ENCODE measurements at regions not wholly inside any gene's neighbourhood (a gene's known extent, or its start where the extent isn't known, plus 50 kb on each side); places are given as distances from the start of the nearest gene placed in this dataset.

DNA sequence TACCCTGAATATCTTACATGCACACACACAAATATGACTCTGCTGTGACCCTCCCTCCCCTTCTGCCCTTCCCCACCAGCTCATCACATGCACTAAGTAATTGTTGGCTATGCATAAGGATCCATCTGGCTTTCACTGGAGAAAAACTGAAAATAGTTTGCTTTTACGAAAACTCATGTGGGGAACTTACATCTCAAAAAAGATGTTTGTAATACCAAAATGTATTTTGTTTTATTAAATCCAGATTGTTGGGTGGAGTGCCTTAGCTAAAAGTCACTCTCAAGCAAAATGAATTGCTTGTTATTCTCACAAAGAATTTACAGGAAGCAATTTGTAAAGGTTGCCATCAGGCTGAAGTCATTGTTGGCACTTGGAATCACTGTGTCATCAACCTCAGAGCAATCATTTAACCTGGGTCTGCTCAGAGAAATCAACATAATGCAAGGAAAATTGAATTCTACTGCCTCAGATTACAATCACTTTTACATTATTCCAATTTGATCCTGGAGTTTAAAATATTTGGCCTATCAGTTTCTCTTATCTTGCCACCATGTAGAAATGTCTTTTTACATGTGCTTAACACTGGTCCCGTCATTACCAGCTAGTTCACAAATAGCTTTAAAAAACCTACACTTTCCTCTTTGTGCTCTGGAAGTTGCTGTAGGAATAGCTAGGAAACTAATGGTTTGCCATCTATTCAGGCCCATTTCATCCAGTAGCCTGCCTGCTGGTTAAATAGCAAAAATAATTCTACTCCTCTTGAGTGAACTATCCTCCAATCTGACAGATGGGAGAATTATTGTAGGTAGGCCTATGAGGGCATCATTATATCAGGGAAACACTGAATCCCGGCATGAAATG is 90.3 kb upstream of the TMEM17 start:
- no peak for DNase-seq (ENCODE audit: low spot score)

DNA sequence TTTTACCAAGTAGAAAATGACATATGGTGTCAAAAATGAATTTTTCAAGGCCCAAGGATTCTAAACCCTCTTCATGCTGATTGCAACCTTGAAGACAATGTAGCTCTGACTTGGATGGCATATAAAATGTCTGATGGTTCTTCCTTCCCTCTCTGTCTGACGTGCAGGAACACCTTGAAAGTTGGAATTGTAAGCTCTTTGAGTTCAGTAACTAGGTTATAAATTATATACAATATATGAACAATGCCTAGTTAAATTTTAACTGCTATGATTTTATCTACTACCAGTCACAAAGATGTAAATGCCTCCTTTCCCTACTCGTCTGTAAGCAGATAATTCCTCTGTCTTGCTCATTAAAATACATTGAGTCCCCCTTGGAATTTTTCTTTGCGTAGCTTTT is 89.5 kb upstream of the TMEM17 start:
- no peak for DNase-seq (ENCODE audit: low spot score)

DNA sequence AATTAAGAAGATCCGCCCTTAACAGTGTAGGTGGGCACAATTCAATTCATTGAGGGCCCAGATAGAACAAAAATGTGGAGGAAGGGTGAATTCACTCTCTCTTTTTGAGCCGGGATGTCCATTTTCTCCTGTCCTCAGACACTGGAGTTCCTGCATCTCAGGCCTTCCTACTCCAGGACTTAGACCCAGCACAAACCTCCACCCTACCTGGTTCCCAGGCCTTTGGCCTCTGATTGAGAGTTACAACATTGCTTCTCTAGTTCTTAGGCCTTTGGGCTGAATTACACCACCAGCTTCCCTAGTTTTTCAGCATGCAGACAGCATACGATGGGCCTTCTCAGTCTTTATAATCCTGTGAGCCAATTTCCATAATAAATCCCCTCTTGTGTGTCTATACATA is 87.8 kb upstream of the TMEM17 start:
- no peak for DNase-seq (ENCODE audit: low spot score)

DNA sequence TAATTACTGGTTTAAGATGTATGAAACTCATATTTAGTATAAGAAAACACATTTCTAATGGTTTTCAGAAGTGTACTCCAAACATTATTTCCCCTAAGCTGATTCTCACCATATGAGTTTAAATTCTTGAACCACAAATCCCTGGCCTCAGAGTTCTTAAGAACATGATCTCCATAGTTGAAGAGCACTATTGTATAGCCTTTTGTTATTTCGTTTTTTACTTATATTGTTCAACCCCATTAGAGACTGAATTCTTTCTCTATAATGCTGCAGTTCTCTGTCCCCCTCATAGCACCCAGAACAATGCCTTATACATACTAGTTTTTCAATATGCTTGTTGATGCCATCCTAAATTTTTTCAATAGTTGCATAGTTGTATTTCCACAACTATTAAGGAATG is 85.5 kb upstream of the TMEM17 start:
- DNase-seq (ENCODE audit: low spot score) = no peak

DNA sequence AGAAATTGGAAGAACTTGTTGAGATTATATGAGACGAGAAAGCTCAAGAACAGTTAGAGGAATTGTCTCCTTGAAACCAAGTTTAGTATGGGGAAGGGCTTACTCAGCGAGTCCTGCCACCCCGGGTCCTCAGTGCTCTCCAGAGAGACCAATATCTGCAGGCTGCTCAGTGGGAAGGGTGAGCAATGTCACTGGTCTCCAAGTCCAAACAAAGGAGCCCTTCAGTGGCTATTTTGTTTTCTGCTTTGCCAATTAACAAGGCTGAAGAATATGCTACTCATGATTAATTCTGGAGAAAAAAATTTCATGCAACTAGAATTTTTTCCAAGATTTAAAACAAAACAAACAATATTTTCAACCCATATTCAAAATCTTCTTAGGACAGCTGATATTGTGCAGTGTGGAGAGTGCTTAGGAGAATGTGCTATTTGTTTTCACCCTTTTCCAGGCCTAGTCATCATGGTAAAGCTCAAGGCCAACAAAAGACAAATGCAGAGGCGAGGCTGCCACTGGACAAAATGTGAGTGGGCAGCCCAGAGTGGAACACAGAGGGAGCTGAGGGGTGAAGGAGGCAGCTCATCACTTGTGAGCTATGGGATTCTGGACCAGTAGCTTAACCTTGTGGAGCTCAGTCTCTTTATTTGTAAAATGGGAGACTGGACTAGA is 83.8 kb upstream of the TMEM17 start:
- no peak for DNase-seq (ENCODE audit: low spot score)

DNA sequence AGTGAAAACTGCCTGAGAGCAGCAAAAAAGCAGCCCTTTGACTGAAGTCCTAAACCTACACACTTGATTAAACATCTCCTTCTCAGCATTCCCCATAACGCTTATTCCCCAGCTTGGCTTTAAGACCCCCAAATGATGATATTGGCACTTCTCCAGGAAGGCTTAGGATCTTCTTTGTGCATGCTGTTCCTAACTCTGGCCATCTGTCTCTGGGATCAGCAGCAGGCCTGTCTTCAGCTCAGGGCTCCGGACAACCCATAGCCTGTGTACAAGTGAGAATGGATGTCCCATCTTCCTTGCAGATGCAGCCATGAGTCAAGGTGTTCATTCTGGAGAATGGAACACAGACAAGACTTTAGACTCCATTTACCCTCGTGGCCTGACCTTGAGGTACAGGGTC is 81.6 kb upstream of the TMEM17 start:
- no peak for DNase-seq (ENCODE audit: low spot score)

DNA sequence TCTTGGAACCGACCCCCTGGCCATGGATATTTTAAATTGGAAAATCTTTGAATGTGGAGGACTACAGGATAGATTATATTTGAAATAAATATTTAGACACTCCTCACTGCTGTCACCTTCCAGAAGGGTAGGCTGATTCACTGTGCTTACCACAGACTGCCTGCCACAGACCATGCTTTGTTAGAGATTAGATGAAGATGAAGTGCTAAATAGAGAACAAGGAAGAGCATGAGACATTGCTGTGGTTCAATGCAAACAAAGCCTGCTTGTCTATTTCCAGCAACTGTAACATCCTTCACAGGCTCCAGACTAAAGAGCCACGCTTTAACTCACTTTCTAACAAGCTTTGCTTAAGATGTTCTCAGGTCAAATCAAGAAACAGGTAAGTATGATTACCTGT is 81.0 kb upstream of the TMEM17 start:
- no peak for DNase-seq (ENCODE audit: low spot score)

DNA sequence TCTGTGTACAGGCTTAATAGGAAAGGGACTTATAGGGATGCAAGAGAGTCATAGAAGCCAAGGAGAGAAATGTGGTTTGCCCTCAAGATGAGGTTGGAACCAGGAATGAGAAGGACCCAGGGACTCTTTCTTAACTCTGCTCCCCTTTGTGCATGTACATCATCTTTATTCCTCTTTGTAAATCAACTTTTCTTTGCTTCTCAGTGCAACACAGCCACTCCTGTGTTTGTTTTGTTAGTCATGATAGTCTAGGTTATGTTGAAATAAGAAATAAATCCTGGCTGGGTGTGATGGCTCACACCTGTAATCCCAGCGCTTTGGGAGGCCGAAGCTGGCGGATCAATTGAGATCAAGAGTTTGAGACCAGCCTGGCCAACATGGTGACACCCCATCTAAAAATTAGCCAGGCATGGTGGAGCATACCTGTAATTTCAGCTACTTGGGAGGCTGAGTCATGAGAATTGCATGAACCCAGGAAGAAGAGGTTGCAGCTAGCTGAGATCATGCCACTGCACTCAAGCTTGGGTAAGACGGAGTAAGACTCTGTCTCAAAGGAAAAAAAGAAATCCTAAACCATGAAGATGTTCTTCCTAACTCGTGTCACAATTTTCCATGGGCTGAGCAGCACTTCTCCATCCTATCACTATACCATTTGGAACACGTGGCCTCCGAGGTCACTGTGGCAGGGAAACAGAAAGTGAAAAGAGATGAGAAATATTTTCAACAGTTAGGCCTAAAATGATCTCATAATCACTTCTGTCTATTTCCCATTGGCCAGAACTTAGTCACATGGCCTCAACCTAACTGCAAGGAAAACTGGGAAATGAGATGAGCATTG is 73.0 kb upstream of the TMEM17 start:
- DNase-seq (ENCODE audit: low spot score) = no peak

DNA sequence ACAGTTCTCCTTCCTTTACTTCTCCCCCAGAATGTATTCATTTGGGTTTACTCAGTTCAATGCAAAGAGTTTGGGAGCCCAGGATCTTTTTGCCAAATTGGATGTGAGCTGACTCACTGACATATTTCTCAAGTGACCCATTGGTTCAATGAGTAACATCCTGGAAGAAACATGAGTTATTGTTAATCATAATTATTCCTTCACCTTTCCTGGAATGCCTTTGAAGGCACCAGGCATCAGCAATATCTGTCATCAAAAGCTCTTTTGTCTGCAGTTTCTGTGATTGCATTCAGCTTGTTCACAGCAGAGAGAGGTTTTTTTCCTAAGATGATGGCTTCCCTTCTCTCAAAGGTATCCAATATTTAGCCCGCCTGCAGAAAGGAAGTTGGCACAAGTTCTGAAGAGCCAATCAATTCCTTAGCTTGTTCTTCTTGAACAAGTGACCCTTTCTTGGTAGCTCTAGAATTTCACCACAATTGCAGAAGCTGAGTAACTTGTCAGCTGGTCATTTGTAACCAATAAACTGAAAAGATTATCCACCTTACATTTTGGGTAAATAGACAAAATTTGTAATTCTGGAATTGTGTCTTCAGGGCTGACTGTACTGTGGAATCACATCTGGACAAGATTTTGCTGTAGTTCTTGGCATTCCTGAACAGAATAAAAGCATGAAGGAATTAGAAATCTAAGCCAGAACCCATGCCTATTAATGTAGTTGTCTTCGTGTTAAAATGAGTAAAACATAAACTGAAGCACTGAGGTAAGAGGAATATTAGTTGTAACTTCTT is 72.2 kb upstream of the TMEM17 start:
- no peak for DNase-seq (ENCODE audit: low spot score)

DNA sequence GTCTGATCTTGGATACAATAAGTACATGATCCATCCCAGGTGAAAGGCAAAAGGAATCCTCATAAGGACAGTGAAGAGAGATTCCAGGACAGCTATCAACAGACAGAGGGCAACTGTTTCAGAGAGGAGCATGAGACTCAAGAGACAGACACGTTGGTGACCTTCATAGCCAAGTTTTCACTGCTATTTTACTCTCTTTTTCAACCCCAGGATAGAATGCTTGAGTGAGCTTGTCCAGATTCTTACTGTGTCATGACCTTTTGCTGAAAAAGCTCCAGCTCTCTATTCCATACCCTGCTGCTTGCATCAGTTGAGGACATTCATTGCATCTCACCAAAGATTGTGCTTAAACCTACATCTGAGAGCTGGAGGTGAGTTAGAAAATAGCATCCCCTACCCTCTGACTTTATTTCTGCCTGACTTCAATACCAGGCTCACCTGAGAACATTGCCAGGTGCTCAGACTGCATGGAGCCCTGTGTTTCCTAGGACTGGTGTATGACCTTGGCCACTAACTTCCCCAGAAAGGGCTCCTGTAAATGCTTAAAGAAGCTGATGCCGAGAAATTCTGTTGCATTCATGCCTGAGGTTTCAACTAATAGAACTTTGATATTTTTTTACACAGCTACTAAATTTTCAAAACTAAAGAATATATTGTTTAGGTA is 70.4 kb upstream of the TMEM17 start:
- no peak for DNase-seq (ENCODE audit: low spot score)

DNA sequence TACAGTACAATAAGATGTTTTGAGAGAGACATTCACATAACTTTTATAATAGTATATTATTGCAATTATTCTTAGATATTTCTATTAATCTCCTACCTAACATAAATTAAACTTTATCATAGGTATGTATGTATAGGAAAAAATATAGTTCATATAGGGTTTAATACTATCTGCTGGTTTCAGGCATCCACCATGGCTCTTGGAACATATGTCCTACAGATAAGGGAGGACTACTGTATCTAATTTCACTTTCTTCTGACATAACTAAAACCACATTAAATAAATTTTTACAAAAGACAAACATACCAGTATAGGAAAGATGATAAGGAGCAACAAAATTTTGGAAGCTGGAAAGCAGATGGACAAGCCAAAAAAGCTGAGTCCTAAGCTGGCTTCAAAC is 67.9 kb upstream of the TMEM17 start:
- DNase-seq (ENCODE audit: low spot score) = no peak

DNA sequence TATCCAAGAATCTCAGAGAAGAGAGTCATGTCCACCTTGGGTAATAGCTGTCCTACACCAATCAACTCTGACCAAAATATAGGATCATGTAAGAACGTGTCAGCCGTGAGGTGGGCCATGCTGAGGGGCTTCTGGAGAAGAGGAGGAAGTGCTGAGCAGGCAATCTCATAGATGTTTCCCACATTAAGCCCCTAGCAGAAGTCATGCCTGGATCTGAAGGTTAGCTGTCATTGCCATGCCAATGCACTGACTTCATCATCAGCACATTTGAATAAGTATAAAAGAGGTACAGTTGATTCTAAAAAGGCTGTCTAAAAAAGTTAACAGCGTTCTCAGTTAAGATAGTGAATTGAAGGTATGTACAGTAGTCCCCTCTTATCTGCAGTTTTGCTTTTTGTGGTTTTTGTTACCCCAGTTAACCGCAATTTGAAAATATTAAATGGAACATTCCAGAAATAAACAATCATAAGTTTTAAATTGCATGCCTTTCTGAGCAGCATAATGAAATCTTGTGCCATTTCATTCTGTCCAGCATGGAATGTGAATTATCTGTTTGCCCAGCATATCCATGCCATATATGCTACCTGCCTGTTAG is 67.2 kb upstream of the TMEM17 start:
- DNase-seq (ENCODE audit: low spot score) = no peak

DNA sequence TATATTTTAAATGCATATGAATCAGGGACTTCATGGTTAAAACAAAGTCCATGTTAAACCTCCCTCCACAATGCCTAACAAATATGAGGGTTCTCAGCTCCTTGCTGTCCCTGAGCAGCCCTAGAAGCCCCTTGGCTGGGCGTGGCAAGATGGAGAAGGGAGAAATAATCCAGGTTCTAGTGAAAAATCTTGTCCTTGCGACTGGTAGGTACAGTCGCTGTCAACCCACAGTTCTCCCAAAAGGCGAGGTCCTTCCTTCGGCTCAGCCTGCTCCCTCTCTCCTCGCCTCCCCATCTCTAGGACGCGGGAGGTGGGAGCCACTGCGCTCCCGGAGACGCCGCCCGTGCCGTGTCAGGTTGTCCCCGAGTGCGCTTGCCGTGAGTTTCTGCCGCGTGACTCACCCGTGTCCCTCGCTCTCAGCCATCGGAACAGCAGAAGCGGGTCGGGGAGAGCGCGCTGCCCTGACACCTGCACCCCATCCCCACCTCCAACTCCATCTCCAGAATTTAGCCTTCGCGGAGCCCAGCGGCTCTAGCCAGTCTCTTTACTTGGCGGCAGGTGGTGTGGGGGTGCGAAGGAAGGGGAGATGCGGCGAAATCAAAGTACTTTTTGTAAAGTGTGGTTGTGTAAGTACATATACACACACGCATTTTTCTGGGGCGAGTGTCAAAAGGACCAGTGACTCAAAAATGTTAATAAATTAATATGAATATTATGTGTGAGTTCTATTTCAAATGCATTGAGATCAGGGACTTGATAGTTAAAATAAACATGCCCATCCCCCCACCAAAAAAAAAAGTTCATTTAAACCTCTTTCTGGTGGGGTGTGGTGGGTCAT is 65.1 kb upstream of the TMEM17 start:
- DNase-seq (ENCODE audit: low spot score) = peak; percentile 53

DNA sequence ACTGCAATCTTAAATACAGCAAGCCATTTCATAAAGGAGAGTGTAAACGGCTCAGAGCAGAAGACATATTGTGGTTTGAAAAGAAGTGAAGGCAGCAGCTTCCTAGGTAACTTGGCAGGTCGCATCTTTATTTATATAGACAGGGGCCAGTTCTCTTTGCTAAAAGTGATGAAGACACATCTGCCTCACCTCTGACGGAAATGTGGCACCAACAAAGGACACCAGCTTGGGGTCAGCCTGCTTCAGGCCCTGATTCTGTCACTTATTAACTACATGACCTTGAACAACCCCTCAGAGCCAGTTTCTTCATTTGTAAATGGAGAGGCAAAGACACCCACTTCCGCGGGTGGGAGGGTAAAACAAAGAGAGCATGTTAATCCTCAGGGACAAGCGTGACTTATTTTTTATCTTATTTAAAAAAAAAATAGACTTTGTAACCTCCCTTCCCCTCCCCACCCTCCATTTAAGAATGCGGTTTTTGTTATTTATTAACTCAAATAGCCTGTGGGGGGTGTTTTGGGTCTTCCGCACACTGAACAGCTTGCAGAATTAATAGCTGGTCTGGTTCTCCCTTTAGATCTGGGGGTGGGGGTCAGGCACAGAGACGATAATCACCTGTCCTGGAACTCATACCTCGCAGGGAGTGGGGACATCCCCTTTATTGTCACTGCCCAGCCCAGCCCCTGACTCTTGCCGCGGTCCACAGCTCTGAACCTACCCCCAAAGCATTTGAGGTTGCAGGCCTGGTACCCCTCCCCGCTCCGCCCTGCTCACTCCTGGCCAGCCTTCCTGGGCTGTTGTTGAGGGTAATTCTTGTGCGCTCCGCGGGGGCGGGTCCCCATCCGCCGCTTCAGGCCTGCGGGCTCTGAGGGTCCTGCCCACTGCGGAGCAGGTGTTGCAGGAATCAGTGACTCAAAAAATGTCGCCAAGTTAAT is 64.2 kb upstream of the TMEM17 start:
- peak; percentile 58 for DNase-seq (ENCODE audit: low spot score)

DNA sequence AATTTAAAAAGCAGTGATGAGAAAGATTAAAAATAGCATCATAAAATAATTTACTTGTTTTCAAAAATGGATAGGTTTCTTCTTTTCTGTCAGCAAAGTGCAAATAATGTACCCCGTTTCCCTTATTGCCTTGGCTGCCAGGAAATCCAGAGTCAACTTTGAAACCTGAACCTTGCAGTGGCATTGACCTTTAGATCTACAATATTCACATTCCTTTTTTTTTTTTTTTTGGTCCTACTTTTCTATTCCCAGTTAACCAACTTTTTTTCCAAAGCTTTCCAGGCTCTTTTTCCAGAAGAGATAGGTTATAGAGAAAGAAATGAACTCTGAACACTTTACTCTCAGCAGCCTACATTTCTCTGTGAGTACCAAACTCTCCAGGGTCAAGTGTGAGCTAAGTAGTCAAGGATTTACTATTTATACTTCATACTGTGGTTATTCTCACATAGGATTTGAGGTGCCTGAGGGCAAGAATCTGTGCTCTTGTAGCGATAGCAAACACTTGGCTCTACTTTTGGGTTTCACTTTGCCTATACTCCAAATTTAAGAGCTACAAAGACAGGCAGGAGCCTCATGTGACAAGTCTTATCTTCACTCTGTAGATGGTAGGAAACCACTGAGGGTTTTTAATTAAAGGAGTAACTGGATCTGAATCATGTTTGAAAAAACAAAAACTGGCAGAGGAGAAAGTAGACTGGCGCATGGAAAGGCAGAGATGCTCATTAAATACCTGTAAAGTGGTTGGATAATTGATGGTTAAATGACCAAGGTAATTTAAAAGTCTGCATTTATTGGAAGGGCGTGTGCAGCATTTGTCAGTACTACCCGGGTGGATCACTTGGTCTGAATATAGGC is 63.2 kb upstream of the TMEM17 start:
- DNase-seq (ENCODE audit: low spot score) = no peak

DNA sequence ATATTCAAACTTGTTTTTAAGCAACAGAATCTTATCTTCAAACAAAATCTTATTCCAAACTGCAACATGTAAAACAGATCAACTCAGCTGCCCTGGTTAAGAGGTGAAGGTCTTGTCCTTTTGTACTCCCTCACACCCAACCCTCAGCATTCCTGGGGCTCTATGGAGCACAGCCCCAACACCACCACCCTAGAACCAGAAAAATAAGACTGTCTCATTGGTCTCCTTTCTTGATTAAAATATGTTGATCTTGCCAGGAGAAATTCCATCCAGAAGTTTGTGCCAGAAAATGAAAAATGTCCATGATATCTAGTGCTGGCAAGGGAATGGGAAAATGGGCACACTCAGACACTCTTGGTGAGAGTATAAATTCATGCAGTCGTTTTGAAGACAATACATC is 62.1 kb upstream of the TMEM17 start:
- no peak for DNase-seq (ENCODE audit: low spot score)

DNA sequence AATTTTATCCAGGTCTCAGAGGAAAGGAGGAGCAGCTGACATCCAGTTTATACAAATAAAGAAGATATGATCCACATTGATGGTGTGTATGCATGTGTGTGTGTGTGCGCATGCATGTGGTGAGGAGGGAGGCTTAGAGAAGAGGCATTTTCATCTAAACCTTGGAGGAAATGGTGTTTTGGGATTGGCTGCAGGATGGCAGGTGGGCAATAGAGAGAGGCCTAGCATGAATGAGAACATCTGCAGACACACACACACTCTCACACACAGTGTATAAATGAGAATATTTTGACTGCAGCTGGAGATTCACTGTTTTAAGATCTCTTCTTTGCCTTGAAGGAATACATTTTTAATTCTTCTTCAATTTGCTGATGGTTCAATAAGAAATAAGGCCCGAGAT is 61.7 kb upstream of the TMEM17 start:
- DNase-seq (ENCODE audit: low spot score) = no peak

DNA sequence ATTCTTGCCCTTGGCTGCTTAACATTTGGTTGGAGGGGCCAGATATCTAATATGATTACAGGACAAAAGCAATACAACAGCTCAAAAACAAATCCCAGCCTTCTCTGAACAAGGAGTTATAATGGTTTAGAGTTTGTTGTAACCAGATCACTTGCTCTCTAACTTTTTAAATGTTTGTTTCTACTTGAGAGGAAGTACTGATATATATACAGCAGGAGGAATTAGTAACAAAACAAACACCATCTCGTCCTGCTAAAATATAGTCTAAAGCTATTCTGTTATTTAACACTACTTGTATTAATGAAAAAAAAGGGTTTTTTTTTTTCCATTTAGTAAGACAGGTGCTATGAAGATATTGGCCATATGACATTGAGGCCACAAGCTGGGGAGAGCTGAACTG is 60.9 kb upstream of the TMEM17 start:
- no peak for DNase-seq (ENCODE audit: low spot score)

Data from iPS-NIHi11 (cell line).